ENCODE measurements at regions not wholly inside any gene's neighbourhood (a gene's known extent, or its start where the extent isn't known, plus 50 kb on each side); places are given as distances from the start of the nearest gene placed in this dataset.
"Not testable (repeated sequence)": the region's sequence is repeated elsewhere in the genome, so short reads cannot be mapped to it uniquely, and the experiment has no call there.

- no peak for DNase-seq
Measured at GRCh38 chr20:53681352-53682212, 87.9 kb upstream of the ZNF217 start.

- DNase-seq = no peak
Measured at GRCh38 chr20:53679597-53680309, 86.1 kb upstream of the ZNF217 start.

- no peak for DNase-seq
Measured at GRCh38 chr20:53678990-53679596, 85.5 kb upstream of the ZNF217 start.

- DNase-seq = no peak
Measured at GRCh38 chr20:53678315-53678989, 84.8 kb upstream of the ZNF217 start.

- DNase-seq = peak; percentile 28
Measured at GRCh38 chr20:53677447-53678314, 84.0 kb upstream of the ZNF217 start.

- DNase-seq = no peak
Measured at GRCh38 chr20:53676987-53677386, 83.3 kb upstream of the ZNF217 start.

- DNase-seq = no peak
Measured at GRCh38 chr20:53676519-53676822, 82.8 kb upstream of the ZNF217 start.

- peak; percentile 42 for DNase-seq
Measured at GRCh38 chr20:53672484-53673129, 79.0 kb upstream of the ZNF217 start.

GRCh38 chr20:53671370-53671769, 77.7 kb upstream of the ZNF217 start:
- no peak for DNase-seq

GRCh38 chr20:53669517-53670313, 76.1 kb upstream of the ZNF217 start:
- not testable (repeated sequence) for DNase-seq

GRCh38 chr20:53668992-53669391, 75.4 kb upstream of the ZNF217 start:
- DNase-seq = no peak

GRCh38 chr20:53666144-53666543, 72.5 kb upstream of the ZNF217 start:
- DNase-seq = no peak

GRCh38 chr20:53664121-53664520, 70.5 kb upstream of the ZNF217 start:
- no peak for DNase-seq

GRCh38 chr20:53663521-53663920, 69.9 kb upstream of the ZNF217 start:
- DNase-seq = not testable (repeated sequence)

GRCh38 chr20:53662595-53662994, 69.0 kb upstream of the ZNF217 start:
- DNase-seq = no peak

- peak; percentile 26 for DNase-seq
Measured at GRCh38 chr20:53660947-53661381, 67.3 kb upstream of the ZNF217 start.

- no peak for DNase-seq
Measured at GRCh38 chr20:53660078-53660909, 66.7 kb upstream of the ZNF217 start.

GRCh38 chr20:53658973-53659372, 65.3 kb upstream of the ZNF217 start:
- no peak for DNase-seq

GRCh38 chr20:53658322-53658721, 64.7 kb upstream of the ZNF217 start:
- DNase-seq = no peak

GRCh38 chr20:53657732-53658131, 64.1 kb upstream of the ZNF217 start:
- no peak for DNase-seq
